ENCODE measurements at regions not wholly inside any gene's neighbourhood (a gene's known extent, or its start where the extent isn't known, plus 50 kb on each side); places are given as distances from the start of the nearest gene placed in this dataset.

DNA sequence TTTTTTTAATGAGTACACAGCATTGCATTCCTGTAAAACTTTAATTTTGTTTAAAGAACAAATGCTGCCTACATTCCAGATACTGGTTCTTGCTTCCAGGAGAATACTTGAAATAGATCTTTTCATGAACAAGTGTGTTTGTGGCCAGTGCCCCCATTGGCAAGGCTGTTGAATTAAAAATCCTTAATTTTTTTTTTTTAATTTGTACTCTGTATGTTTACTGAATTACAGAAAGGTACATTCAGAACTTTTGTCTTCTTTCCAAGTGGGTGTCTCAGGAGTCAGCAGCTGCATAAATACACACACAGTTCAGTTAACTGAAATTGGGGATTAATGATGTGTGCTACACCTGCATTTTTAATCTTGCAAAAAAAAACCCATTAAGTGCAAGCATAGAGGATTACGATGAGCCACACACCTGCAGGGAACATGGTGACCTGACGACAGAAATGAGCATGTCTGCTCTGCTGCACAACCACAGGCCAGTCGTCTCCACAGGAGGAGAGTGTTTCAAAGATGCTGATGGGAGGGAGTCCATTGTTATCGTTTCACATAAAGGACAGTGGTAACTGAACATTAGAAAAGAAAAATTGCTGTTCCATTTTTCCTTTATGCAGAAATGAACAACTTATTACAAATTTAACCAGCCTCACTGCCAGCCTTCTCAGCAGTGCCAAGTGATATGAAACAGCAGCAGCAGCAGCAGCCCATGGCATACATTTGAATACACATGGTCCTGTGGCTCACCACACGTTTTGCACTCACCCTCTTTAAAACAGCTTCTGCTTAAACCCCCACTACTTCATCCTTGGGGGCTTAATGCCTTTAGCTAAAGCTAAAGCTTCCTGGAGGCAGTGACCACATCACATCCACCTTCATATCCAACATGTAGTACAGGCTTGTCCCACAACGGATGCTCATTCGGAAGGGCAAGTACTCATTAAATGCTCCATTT lies 72.3 kb upstream of the RFC3 start:
- no peak for DNase-seq

DNA sequence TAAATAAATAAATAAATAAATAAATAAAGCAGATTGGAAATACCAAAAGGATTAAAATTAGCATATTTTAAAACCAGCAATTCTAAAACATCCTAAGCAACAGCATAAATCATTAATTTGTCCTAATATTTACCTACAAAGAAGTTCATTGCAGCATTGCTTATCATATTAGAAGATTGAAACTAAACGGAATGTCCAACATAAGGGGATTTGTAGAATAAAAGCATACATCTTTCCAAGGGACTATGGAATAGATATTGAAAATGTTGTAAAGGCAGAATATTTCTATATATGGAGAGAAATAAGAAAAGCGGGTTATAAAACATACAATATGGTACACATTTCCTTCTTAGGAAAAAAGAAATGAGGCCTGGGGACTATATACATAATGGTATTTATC lies 71.1 kb upstream of the RFC3 start:
- no peak for DNase-seq

DNA sequence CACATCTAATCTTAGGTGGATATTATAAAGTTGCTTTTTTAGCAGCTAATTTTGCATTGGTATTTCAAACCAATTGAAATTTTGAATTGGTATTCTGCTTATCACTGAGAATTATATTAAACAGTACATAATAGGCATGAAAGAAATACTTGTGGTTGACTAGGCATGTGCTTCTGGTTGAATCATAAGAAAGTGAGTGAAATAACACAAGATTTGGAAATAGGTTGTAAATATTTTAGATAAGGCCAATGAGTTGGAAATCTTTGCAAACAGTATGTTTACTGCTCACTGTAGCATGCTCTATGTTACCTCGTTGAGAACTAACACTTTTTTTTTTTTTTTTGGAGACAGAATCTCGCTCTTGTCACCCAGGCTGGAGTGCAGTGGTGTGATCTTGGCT lies 66.8 kb upstream of the RFC3 start:
- no peak for DNase-seq

DNA sequence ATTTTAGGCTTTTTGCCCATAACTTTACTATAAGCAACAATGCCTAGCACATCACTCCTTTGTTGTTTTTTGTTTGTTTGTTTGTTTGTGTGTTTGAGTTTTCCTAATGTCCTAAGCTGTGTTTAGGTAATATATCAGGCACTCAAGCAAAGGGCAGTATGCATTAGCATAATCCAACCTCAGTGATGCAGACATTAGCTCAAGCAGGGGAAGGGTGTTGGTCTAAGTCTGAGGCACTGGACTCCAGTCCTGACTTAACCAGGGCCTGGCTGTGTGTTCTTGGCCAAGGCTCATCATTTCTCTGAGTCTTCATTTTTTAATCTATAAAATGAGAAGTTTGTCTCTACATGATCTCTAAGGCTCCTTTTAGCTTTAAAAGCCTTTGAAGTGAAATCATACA lies 65.9 kb upstream of the RFC3 start:
- DNase-seq, result no peak

DNA sequence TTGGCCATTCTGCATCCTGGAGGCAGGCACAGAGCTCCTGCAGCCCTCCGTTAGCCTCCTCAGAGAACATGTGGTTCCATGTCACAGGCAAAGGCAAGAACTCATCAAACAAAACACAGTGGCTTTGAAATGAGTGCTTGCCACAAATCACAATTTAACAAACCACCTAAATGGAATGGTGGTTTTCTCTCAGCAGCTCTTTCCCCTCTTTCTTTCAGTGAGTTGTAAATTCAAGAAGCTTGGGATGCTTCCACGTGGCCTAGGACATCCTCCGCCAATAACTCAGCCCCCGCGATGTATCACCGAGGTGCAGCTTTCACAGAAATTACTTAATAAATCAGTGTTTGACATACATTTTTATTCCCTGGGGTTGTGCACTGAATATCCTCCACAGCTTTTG lies 65.4 kb upstream of the RFC3 start:
- DNase-seq, result peak in 1 of 51 donors; percentile 3

DNA sequence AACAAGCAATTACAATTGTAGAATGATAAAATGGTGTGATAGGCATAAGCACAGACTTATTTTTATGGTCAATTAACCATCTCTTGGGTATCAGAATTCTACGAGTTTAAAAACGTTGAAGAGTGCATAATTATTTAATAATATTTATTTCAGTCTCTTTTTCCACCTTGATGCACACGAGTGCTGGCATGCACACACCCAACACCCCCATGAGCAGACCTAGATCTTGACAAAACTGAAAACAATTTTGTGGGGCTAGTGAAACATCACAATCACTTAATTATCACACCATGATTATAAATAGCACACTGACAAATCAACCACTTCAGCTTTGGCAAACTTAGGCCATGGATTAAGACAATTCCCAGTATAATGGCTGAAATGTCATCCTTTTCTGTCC lies 61.0 kb upstream of the RFC3 start:
- DNase-seq, result no peak

DNA sequence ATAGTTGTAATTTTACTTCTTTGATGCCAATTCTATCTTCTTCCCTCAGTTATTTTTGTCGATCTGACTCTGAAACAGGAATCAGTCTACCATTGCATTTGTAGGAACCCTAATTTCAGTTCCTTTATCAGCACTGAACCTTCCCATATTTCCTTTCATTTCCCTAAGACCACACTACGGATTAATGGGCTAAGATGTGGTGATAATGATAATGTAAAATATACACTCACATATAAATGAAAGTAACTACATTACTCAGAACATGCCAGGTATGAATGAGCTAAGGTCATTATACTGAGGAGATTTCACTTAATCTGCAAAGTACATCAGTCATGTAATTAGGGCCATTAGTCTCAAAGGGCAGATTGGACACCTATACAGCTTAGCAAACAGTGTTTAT lies 60.2 kb upstream of the RFC3 start:
- no peak for DNase-seq

DNA sequence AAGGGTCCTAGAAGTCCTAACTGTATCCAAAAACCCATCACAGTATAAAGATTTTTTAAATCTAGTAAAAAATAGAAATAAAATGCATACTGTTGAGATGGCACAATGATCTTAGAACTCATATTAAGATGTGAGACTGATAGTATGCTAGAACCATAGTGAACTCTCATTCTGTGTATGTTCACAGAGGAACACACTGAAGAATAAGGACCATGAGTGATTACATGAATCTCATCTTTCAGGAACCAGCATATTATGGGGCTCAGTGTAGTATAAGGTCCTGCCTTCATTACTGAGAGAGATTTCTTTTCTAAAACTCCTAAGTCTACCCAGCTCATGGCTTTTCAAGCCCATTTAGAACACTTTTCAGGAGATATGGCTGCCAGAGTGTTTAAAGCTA lies 59.8 kb upstream of the RFC3 start:
- DNase-seq, result no peak

DNA sequence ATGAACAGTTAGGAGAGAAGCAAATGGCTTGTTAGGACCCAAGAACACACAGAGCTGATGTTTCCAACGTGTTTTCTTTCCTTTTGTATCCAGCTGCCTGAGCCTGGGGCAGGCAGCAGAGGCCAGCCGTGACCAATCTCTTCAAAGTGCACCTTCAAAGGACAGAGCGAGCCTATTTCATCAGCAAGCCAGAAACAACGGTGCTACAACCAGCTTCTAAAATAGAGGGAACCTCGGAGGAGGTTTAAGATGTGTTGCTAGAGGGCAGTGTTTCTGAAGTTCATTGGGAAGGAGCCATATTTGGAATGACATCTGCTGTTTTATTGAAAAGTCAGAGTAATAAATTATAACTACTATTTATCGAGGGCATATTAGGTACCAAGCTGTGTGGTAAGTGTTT lies 56.2 kb upstream of the RFC3 start:
- DNase-seq, result no peak

DNA sequence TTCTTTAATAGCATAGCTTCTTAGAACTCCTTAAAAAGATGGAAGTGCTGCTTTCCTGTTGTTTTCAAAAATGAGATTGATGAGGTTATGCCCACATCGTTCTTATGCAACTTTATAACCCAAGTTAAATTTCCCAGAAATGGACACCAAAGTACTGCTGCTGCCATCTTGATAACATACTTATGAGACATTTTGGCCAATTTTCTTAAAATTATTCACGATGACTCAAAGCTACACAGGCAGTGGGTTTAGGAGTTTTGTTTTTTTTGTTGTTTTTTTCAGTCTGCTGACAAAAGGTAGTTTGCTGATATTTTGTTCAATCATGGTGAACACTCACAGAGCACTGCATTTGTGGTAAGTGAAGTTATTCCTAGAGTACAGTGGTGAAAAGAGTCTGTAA lies 54.9 kb upstream of the RFC3 start:
- no peak for DNase-seq

DNA sequence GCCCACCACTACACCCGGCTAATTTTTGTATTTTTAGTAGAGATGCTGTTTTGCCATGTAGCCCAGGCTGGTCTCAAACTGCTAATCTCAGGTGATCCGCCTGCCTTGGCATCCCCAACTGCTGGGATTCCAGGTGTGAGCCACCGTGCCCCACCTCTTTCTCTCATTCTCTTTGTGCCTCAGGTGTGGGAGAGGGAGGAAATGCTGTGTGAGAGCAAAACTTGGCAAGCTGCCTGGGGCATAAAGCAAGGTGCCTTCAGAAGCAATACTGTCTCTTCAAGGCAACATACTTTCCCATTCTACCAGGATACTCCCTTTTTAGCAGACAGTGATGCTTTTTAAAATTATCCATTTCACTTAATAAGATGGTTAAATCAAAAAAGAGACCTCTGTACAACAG lies 53.2 kb upstream of the RFC3 start:
- no peak for DNase-seq

DNA sequence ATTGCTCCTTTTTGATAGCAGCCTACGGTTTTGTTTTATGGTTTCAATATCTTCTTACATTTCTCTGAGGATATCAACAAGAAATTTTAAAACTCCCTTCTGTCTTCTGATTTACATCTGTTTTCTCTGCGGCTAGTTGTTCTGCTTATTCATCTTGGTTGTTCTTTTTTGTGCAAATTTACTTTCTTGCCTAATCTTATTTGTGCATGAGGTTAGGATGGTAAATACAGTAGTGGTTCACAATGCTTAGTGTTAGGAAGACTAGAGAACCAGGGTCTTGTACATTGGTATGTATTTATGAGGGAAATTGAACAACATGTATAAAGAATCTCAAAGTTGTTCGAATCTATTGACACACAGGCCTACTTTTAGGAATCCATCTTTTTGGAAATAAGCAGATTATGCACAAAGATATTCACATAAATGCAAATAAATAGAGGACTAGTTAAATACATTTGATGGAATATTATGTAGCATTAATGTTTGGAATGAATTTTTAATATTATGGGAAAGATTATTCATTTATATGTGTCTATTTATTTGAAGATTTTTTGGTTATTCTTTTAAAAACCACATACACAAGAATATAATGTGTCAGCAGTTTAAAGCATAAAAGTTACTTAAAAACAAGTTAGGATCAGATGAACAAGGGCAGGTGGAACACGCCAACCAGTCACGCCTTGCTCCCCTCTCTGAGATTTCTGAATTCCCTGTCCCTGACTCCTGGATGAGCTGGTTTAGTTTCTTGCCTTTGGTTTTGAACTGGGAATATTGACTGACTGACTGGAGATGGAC lies 51.4 kb upstream of the RFC3 start:
- no peak for DNase-seq

DNA sequence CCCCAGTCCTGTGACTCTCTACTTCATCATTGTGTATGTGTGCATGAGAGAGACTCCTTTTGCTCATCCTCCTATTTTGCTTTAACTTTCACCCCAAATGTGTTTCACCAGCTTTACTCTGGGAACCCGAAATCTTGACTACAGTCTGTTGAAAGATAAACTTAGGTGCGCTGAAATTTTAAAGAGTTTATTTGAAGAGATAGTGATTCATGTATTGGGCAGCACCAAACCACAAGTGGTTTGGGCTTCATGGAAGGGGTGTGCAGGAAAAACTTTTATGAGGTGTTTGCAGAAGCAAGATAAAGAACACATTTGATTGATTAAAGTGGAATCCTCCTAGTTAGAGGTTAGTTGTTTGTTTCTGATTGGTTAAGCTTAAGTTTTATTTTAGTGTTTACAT lies 50.8 kb upstream of the RFC3 start:
- DNase-seq, result no peak

Data from hypothalamus (tissue), 51 donors.